Keratinocyte (primary cell): ENCODE measurements at regions not wholly inside any gene's neighbourhood (a gene's known extent, or its start where the extent isn't known, plus 50 kb on each side); places are given as distances from the start of the nearest gene placed in this dataset.
"Not testable (repeated sequence)": the region's sequence is repeated elsewhere in the genome, so short reads cannot be mapped to it uniquely, and the experiment has no call there.

Experiments
- CTCF ChIP-seq, 3 experiments: IDR thresholded peaks in 1 of 3; conservative IDR thresholded peaks in 1 of 3; optimal IDR thresholded peaks in 1 of 3; 2 replicates in 2 of 3; 3 replicates in 1 of 3; pipeline versions ENCODE3 to v1.5.1; 2011; ENCODE audit warnings: low read length in 3 of 3, mild to moderate bottlenecking in 3 of 3, moderate library complexity in 2 of 3, control low read depth in 1 of 3, inconsistent platforms in 1 of 3; ENCODE audit not compliant: insufficient read depth in 2 of 3; ENCODE audit errors: extremely low read depth in 1 of 3
- EZH2 ChIP-seq: IDR thresholded peaks from one replicate; pipeline ENCODE4 v1.6.1; 2012; ENCODE audit warnings: inconsistent platforms, mild to moderate bottlenecking, low read length, moderate library complexity

GRCh38 chr13:109979676-109980075, 193.3 kb upstream of the IRS2 start:
- TF ChIP-seq CTCF (optimal IDR thresholded peaks at IDR 0.05 in 1 of 3, IDR thresholded peaks at IDR 0.05 in 1 of 3, conservative IDR thresholded peaks at IDR 0.05 in 1 of 3; ENCODE audit: extremely low read depth in 1 of 3, insufficient read depth in 2 of 3, low read length in 3 of 3); EZH2: not testable (repeated sequence)
